ENCODE measurements at regions not wholly inside any gene's neighbourhood (a gene's known extent, or its start where the extent isn't known, plus 50 kb on each side); places are given as distances from the start of the nearest gene placed in this dataset.
"Not testable (repeated sequence)": the region's sequence is repeated elsewhere in the genome, so short reads cannot be mapped to it uniquely, and the experiment has no call there.

GRCh38 chr10:117454502-117454901, 79.3 kb upstream of the PDZD8 start:
- Histone ChIP-seq H3K27ac (ENCODE audit: low read length) (no peak overlapping the region), H3K27me3 (ENCODE audit: control insufficient read depth, insufficient read depth, low read length) (no peaks in the 10 kb centered on the region), H3K4me1 (ENCODE audit: control insufficient read depth, insufficient read depth, low read length) (no peaks in the 10 kb centered on the region), H3K36me3 (ENCODE audit: control insufficient read depth, insufficient read depth, low read length) (no peaks in the 10 kb centered on the region), H3K4me3 (ENCODE audit: low read depth in 2 of 2, low read length in 2 of 2) (no peak overlapping the region), H3K9me3 (ENCODE audit: control insufficient read depth, insufficient read depth, low read depth, low read length) (peaks cover 3% of the 10 kb centered on the region; the same call in 1 of the 2 replicates)
- intact Hi-C loops (cut with micrococcal nuclease; ENCODE audit: unreplicated experiment): no loop called here
- ATAC-seq (no peak), DNase-seq (ENCODE audit: low read depth, low spot score) (no peak)
- in situ Hi-C loops (cut with HindIII; ENCODE audit: low pct_unique_long_range_greater_than_20kb, low sequenced_read_pairs): no loop called here
- ChIA-PET POLR2A (no interaction called here), CTCF (no interaction called here)
- BruUV-seq (replicated peaks): no TSS peak
- TF ChIP-seq CTCF (IDR thresholded peaks at IDR 0.05): no peak
- no peak for TF ChIP-seq POLR2AphosphoS5 (IDR thresholded peaks at IDR 0.05; ENCODE audit: low read depth, low read length)
- TF ChIP-seq TCF7L2 (IDR thresholded peaks at IDR 0.05; ENCODE audit: low read depth, low read length): no peak
- TF ChIP-seq, protein P1, sequence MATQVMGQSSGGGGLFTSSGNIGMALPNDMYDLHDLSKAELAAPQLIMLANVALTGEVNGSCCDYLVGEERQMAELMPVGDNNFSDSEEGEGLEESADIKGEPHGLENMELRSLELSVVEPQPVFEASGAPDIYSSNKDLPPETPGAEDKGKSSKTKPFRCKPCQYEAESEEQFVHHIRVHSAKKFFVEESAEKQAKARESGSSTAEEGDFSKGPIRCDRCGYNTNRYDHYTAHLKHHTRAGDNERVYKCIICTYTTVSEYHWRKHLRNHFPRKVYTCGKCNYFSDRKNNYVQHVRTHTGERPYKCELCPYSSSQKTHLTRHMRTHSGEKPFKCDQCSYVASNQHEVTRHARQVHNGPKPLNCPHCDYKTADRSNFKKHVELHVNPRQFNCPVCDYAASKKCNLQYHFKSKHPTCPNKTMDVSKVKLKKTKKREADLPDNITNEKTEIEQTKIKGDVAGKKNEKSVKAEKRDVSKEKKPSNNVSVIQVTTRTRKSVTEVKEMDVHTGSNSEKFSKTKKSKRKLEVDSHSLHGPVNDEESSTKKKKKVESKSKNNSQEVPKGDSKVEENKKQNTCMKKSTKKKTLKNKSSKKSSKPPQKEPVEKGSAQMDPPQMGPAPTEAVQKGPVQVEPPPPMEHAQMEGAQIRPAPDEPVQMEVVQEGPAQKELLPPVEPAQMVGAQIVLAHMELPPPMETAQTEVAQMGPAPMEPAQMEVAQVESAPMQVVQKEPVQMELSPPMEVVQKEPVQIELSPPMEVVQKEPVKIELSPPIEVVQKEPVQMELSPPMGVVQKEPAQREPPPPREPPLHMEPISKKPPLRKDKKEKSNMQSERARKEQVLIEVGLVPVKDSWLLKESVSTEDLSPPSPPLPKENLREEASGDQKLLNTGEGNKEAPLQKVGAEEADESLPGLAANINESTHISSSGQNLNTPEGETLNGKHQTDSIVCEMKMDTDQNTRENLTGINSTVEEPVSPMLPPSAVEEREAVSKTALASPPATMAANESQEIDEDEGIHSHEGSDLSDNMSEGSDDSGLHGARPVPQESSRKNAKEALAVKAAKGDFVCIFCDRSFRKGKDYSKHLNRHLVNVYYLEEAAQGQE (IDR thresholded peaks at IDR 0.05; ENCODE audit: insufficient read depth in 1 of 2, low read depth in 2 of 2, low read length in 1 of 2): no peak
- no peak for TF ChIP-seq SIN3A (IDR thresholded peaks at IDR 0.05; ENCODE audit: borderline replicate concordance, insufficient read depth, low read depth, low read length)

DNA sequence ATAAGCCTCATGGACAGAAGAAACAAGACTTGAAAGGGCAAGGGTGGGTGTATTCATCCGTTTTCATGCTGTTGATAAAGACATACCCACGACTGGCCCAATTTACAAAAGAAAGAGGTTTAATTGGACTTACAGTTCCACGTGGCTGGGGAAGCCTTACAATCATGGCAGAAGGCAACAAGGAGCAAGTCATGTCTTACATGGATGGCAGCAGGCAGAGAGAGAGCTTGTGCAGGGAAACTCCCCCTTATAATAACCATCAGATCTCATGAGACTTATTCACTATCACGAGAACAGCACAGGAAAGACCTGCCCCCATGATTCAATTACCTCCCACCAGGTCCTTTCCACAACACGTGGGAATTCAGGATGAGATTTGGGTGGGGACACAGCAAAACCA, 78.2 kb upstream of the PDZD8 start:
- H3K36me3 ChIP-seq (ENCODE audit: control insufficient read depth, insufficient read depth, low read length); intact Hi-C loops (cut with micrococcal nuclease; ENCODE audit: unreplicated experiment); H3K9me3 ChIP-seq (ENCODE audit: control insufficient read depth, insufficient read depth, low read depth, low read length); H3K27ac ChIP-seq (ENCODE audit: low read length); DNase-seq (ENCODE audit: low read depth, low spot score); in situ Hi-C loops (cut with HindIII; ENCODE audit: low pct_unique_long_range_greater_than_20kb, low sequenced_read_pairs); H3K4me1 ChIP-seq (ENCODE audit: control insufficient read depth, insufficient read depth, low read length); BruUV-seq (replicated peaks); POLR2A ChIA-PET; CTCF ChIA-PET; H3K4me3 ChIP-seq (ENCODE audit: low read depth in 2 of 2, low read length in 2 of 2); ATAC-seq; H3K27me3 ChIP-seq (ENCODE audit: control insufficient read depth, insufficient read depth, low read length): not testable (repeated sequence)

- Histone ChIP-seq H3K27ac (ENCODE audit: low read length) (no peak overlapping the region), H3K9me3 (ENCODE audit: control insufficient read depth, insufficient read depth, low read depth, low read length) (peaks cover 3% of the 10 kb centered on the region; the same call in 1 of the 2 replicates), H3K4me3 (ENCODE audit: low read depth in 2 of 2, low read length in 2 of 2) (no peak overlapping the region), H3K36me3 (ENCODE audit: control insufficient read depth, insufficient read depth, low read length) (no peaks in the 10 kb centered on the region), H3K4me1 (ENCODE audit: control insufficient read depth, insufficient read depth, low read length) (no peaks in the 10 kb centered on the region), H3K27me3 (ENCODE audit: control insufficient read depth, insufficient read depth, low read length) (no peaks in the 10 kb centered on the region)
- no TSS peak for BruUV-seq (replicated peaks)
- TF ChIP-seq TCF7L2 (IDR thresholded peaks at IDR 0.05; ENCODE audit: low read depth, low read length) (no peak), POLR2AphosphoS5 (IDR thresholded peaks at IDR 0.05; ENCODE audit: low read depth, low read length) (no peak)
- in situ Hi-C loops (cut with HindIII; ENCODE audit: low pct_unique_long_range_greater_than_20kb, low sequenced_read_pairs) (no loop called here), intact Hi-C loops (cut with micrococcal nuclease; ENCODE audit: unreplicated experiment) (no loop called here)
- POLR2A ChIA-PET: no interaction called here
- ATAC-seq (no peak), DNase-seq (ENCODE audit: low read depth, low spot score) (no peak)
- CTCF ChIA-PET: interaction anchor here (1.0 to 1.1 kb wide), 2 partner anchors 8 to 235 kb away, joined by 4 to 5 read pairs; no protein-coding TSS in a partner anchor
These were observed 75.7 kb upstream of the PDZD8 start for GRCh38 chr10:117450940-117451339.
